ENCODE measurements at regions not wholly inside any gene's neighbourhood (a gene's known extent, or its start where the extent isn't known, plus 50 kb on each side); places are given as distances from the start of the nearest gene placed in this dataset.

DNA sequence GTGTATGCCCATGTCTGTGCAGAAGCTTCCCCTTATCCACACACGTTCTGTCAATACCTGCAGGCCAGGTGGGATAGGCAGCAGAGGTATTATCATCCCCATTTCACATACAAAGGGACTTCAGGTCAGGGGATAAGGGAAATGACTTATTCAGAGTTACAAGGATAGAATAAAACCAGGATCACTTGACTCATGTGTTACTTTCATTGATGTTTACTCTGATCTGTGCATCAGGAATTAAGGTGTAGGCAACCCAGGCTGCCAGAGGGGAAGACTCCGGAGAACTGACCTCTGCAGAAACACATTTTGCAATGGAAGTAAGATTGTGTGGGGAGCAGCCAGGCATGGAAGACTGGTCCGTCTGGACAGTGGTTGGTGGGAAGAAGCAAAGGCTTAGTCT is 74.2 kb upstream of the FSTL4 start:
- Histone ChIP-seq H3K36me3 (ENCODE audit: insufficient read depth, low read length) (no peaks in the 10 kb centered on the region), H3K27ac (ENCODE audit: low read depth in 1 of 2, low read length in 2 of 2) (no peak overlapping the region), H3K27me3 (ENCODE audit: control insufficient read depth in 1 of 2, insufficient read depth in 2 of 2, low read length in 2 of 2) (peaks cover 0 to 30% of the 10 kb centered on the region in 2 experiments), H3K4me3 (ENCODE audit: low read length) (no peak overlapping the region), H3K9me3 (ENCODE audit: control insufficient read depth in 1 of 2, insufficient read depth in 1 of 2, low read length in 2 of 2) (no peaks in the 10 kb centered on the region), H3K4me1 (ENCODE audit: insufficient read depth, low read length) (no peaks in the 10 kb centered on the region)
- CTCF ChIA-PET = no interaction called here
- Mint-ChIP-seq H3K4me1 (ENCODE audit: low read depth) (no peaks in the 10 kb centered on the region), H3K9me3 (no peaks in the 10 kb centered on the region), H3K36me3 (ENCODE audit: low read depth) (no peaks in the 10 kb centered on the region), H3K27ac (no peak overlapping the region), H3K4me3 (no peak overlapping the region), H3K27me3 (peaks cover 46% of the 10 kb centered on the region)
- intact Hi-C loops (cut with DNase I, micrococcal nuclease) = no loop called here
- POLR2A ChIA-PET = no interaction called here
- ATAC-seq (ENCODE audit: poor library complexity) (no peak), DNase-seq (no peak)
- TF ChIP-seq, protein P1, sequence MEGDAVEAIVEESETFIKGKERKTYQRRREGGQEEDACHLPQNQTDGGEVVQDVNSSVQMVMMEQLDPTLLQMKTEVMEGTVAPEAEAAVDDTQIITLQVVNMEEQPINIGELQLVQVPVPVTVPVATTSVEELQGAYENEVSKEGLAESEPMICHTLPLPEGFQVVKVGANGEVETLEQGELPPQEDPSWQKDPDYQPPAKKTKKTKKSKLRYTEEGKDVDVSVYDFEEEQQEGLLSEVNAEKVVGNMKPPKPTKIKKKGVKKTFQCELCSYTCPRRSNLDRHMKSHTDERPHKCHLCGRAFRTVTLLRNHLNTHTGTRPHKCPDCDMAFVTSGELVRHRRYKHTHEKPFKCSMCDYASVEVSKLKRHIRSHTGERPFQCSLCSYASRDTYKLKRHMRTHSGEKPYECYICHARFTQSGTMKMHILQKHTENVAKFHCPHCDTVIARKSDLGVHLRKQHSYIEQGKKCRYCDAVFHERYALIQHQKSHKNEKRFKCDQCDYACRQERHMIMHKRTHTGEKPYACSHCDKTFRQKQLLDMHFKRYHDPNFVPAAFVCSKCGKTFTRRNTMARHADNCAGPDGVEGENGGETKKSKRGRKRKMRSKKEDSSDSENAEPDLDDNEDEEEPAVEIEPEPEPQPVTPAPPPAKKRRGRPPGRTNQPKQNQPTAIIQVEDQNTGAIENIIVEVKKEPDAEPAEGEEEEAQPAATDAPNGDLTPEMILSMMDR (IDR thresholded peaks at IDR 0.05) = no peak

DNA sequence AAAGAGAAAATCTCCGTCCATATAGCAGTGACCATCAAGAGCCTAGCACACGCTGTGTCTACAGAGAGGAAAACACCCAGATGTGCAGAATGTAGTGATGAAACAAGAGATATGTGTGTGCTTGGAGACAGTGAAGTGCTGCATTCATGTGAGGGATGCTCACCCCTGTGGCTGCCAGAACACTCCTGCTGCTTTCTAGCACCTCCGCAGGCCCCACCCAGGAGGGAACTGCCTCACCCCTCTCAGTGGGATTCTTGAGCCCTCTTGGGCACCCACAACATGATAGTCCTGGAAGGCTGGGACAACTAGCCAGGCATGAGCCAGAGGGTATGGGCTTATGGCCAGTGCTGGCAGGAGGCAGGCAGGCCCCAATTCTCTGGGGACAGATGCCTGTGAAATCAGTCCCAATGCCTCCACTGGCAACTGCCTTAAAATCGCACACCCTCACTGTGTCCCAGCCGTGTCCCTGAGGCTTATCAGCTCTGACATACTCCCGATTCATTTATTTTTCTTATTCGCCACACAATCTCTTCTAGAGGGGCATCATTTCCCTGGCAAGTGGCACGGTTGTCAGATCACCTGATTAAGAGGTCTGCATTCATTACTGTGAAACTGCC is 73.2 kb upstream of the FSTL4 start:
- intact Hi-C loops (cut with DNase I, micrococcal nuclease) = no loop called here

DNA sequence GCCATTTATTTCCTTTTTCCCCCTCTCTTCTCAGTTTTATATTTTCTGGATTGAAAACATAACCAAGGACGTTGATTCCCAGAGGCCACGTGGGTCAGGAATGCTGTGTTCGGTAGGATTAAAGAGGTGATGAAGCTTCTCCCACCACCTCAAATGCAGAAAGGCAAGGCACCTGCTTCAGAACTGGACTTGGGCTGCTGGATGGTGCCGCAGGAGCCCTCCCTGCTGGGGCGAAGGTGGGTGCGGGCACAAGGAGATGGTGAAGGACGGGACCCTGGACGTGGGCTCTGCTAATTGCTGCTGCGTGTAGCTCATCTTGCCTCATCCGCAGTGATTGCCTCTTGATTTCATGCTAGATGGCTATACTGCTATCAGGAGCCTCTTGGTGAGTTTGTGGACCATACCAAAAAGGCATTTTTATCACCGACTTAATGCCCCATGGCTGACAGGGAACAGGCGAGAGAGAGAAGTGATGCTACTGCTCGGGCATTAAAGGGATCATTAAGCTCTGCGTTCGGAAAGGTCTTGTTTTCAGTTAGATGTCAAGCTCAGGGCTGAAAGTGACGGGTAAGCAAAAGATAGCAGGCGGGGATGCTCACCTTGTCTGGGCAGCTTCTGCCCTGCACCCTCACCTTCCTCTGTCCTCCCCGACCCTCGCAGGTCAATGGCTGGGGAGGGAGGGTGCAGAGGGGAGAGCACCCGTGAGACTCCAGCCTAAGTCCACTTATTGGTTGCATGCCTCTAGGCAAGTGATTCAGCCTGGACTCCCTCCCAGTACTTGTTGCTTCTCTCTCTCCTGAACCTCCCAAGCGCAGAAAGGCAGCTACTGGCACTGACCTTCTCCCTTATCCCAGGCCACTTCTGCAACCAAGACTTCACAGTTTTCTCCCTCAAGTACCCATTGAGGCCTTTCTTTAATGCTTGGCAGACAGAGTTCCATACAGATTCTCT is 71.6 kb upstream of the FSTL4 start:
- intact Hi-C loops (cut with DNase I, micrococcal nuclease) = no loop called here
- no peak overlapping the region for H3K27ac Mint-ChIP-seq
- H3K9me3 Mint-ChIP-seq = no peaks in the 10 kb centered on the region
- no peaks in the 10 kb centered on the region for H3K36me3 Mint-ChIP-seq (ENCODE audit: low read depth)
- H3K4me1 Mint-ChIP-seq (ENCODE audit: low read depth) = no peaks in the 10 kb centered on the region
- H3K27me3 ChIP-seq (ENCODE audit: control insufficient read depth in 1 of 2, insufficient read depth in 2 of 2, low read length in 2 of 2) = peaks cover 4 to 17% of the 10 kb centered on the region in 2 experiments
- H3K27ac ChIP-seq (ENCODE audit: low read depth in 1 of 2, low read length in 2 of 2) = no peak overlapping the region
- TF ChIP-seq, protein P1 (IDR thresholded peaks at IDR 0.05) = no peak
- no peaks in the 10 kb centered on the region for H3K4me1 ChIP-seq (ENCODE audit: insufficient read depth, low read length)
- H3K4me3 ChIP-seq (ENCODE audit: low read length) = no peak overlapping the region
- ChIA-PET POLR2A (no interaction called here), CTCF (no interaction called here)
- H3K36me3 ChIP-seq (ENCODE audit: insufficient read depth, low read length) = no peaks in the 10 kb centered on the region
- H3K27me3 Mint-ChIP-seq = peaks cover 28% of the 10 kb centered on the region
- no peaks in the 10 kb centered on the region for H3K9me3 ChIP-seq (ENCODE audit: control insufficient read depth in 1 of 2, insufficient read depth in 1 of 2, low read length in 2 of 2)
- ATAC-seq (ENCODE audit: poor library complexity) (no peak), DNase-seq (no peak)
- H3K4me3 Mint-ChIP-seq = no peak overlapping the region

More for the DNA sequence above, 73.2 kb upstream of the FSTL4 start:
- Mint-ChIP-seq H3K9me3 (no peaks in the 10 kb centered on the region), H3K27ac (no peak overlapping the region), H3K36me3 (ENCODE audit: low read depth) (no peaks in the 10 kb centered on the region), H3K4me1 (ENCODE audit: low read depth) (no peaks in the 10 kb centered on the region), H3K4me3 (no peak overlapping the region), H3K27me3 (peaks cover 42% of the 10 kb centered on the region)
- no peaks in the 10 kb centered on the region for H3K9me3 ChIP-seq (ENCODE audit: control insufficient read depth in 1 of 2, insufficient read depth in 1 of 2, low read length in 2 of 2)
- no peaks in the 10 kb centered on the region for H3K4me1 ChIP-seq (ENCODE audit: insufficient read depth, low read length)
- no peak overlapping the region for H3K4me3 ChIP-seq (ENCODE audit: low read length)
- ATAC-seq (ENCODE audit: poor library complexity) (no peak), DNase-seq (no peak)
- peaks cover 4 to 26% of the 10 kb centered on the region in 2 experiments for H3K27me3 ChIP-seq (ENCODE audit: control insufficient read depth in 1 of 2, insufficient read depth in 2 of 2, low read length in 2 of 2)
- H3K27ac ChIP-seq (ENCODE audit: low read depth in 1 of 2, low read length in 2 of 2) = no peak overlapping the region
- H3K36me3 ChIP-seq (ENCODE audit: insufficient read depth, low read length) = no peaks in the 10 kb centered on the region
- CTCF ChIA-PET = no interaction called here
- TF ChIP-seq, protein P1 (IDR thresholded peaks at IDR 0.05) = no peak
- POLR2A ChIA-PET = no interaction called here
